PC-9 (cell line): ENCODE measurements at regions not wholly inside any gene's neighbourhood (a gene's known extent, or its start where the extent isn't known, plus 50 kb on each side); places are given as distances from the start of the nearest gene placed in this dataset.

Experiments
- BruUV-seq: library from RNA; stranded (reverse); fragments of 400-500 nt; replicated peaks from 2 replicates; lab custom pipeline; 2021; lab: Mats Ljungman, UMichigan
- CTCF ChIA-PET: fragments of 300-600 bp; sonication (Branson Sonifier 250); formaldehyde crosslinking; loops from one replicate; lab custom pipeline; 2022; ENCODE audit warnings: antibody characterized with exemption; lab: Charles Lee
- POLR2A ChIA-PET: fragments of 300-600 bp; sonication (Branson Sonifier 250); formaldehyde crosslinking; loops from one replicate; lab custom pipeline; 2022; ENCODE audit warnings: antibody characterized with exemption; ENCODE audit not compliant: unreplicated experiment; lab: Charles Lee
- DNase-seq, 2 experiments: peaks; one replicate each; pipeline versions ENCODE4 v3.0.0 to v3.0.0-alpha.2; 2015 to 2022; ENCODE audit warnings: mixed read lengths in 1 of 2
- H2AFZ ChIP-seq: fragments of 200-600 bp; sonication (generic); 2 replicates; pipeline ENCODE4 v1.8.1; 2017; ENCODE audit warnings: antibody characterized with exemption
- H3F3A ChIP-seq: fragments of 200-600 bp; sonication (generic); 2 replicates; pipeline ENCODE4 v1.8.1; 2017; ENCODE audit warnings: antibody characterized with exemption, mild to moderate bottlenecking, low read depth; ENCODE audit not compliant: insufficient read depth
- H3K27ac ChIP-seq: fragments of 200-600 bp; sonication (generic); 2 replicates; pipeline ENCODE4 v1.6.1; 2016; ENCODE audit warnings: mixed run types
- H3K27me3 ChIP-seq: fragments of 200-600 bp; sonication (generic); 2 replicates; pipeline ENCODE4 v1.6.1; 2016; ENCODE audit warnings: low read depth, mixed run types; ENCODE audit not compliant: insufficient read depth
- H3K36me3 ChIP-seq: fragments of 200-600 bp; sonication (generic); 2 replicates; pipeline ENCODE4 v1.6.1; 2016; ENCODE audit warnings: low read depth, mixed run types
- H3K4me1 ChIP-seq: fragments of 200-600 bp; sonication (generic); replicated peaks from 2 replicates; pipeline ENCODE4 v1.6.1; 2016; ENCODE audit warnings: mixed run types; ENCODE audit not compliant: insufficient read depth
- H3K4me2 ChIP-seq: fragments of 200-600 bp; sonication (generic); 2 replicates; pipeline ENCODE4 v1.6.1; 2017; ENCODE audit warnings: mixed run types
- H3K4me3 ChIP-seq: fragments of 200-600 bp; sonication (generic); 2 replicates; pipeline ENCODE4 v1.6.1; 2016; ENCODE audit warnings: mixed run types
- H3K79me2 ChIP-seq: fragments of 200-600 bp; sonication (generic); 2 replicates; pipeline ENCODE4 v1.6.1; 2017; ENCODE audit warnings: low read depth, mixed run types
- H3K9me2 ChIP-seq: fragments of 200-600 bp; sonication (generic); 2 replicates; pipeline ENCODE4 v1.8.1; 2017; ENCODE audit warnings: mild to moderate bottlenecking; ENCODE audit not compliant: insufficient read depth
- H3K9me3 ChIP-seq: fragments of 200-600 bp; sonication (generic); 2 replicates; pipeline ENCODE4 v1.8.1; 2016; ENCODE audit warnings: low read depth; ENCODE audit not compliant: insufficient read depth
- H4K20me1 ChIP-seq: fragments of 200-600 bp; sonication (generic); 2 replicates; pipeline ENCODE4 v1.8.1; 2017; ENCODE audit not compliant: insufficient read depth
- EZH2 ChIP-seq: fragments of 200-600 bp; sonication (generic); IDR thresholded peaks from 2 replicates; pipeline ENCODE4 v1.8.0; 2017; ENCODE audit warnings: antibody characterized with exemption, low read depth
- intact Hi-C: fragments of 100-400 bp; cut with micrococcal nuclease; formaldehyde crosslinking; loops from one replicate; pipeline ENCODE4 v1.10.0; 2022; ENCODE audit not compliant: unreplicated experiment
- TF ChIP-seq, protein P1 (sequence below): fragments of 200-600 bp; sonication (generic); conservative IDR thresholded peaks from 2 replicates; pipeline ENCODE4 v1.6.1; 2017; ENCODE audit warnings: mixed run types, antibody characterized with exemption, mild to moderate bottlenecking, moderate library complexity

- Histone ChIP-seq H3K4me3 (no peak overlapping the region), H3K4me1 (peaks cover 17% of the 10 kb centered on the region), H3K36me3 (no peaks in the 10 kb centered on the region), H4K20me1 (no peaks in the 10 kb centered on the region), H3K27ac (no peak overlapping the region), H3K4me2 (no peak overlapping the region), H3F3A (no peaks in the 10 kb centered on the region), H3K9me2 (no peaks in the 10 kb centered on the region), H3K79me2 (no peaks in the 10 kb centered on the region), H3K9me3 (no peaks in the 10 kb centered on the region), H2AFZ (no peak overlapping the region), H3K27me3 (no peaks in the 10 kb centered on the region)
- no peak for DNase-seq
- TF ChIP-seq, protein P1, sequence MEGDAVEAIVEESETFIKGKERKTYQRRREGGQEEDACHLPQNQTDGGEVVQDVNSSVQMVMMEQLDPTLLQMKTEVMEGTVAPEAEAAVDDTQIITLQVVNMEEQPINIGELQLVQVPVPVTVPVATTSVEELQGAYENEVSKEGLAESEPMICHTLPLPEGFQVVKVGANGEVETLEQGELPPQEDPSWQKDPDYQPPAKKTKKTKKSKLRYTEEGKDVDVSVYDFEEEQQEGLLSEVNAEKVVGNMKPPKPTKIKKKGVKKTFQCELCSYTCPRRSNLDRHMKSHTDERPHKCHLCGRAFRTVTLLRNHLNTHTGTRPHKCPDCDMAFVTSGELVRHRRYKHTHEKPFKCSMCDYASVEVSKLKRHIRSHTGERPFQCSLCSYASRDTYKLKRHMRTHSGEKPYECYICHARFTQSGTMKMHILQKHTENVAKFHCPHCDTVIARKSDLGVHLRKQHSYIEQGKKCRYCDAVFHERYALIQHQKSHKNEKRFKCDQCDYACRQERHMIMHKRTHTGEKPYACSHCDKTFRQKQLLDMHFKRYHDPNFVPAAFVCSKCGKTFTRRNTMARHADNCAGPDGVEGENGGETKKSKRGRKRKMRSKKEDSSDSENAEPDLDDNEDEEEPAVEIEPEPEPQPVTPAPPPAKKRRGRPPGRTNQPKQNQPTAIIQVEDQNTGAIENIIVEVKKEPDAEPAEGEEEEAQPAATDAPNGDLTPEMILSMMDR: no peak
- no peak for TF ChIP-seq EZH2
- ChIA-PET POLR2A (no interaction called here), CTCF (no interaction called here)
- no TSS peak for BruUV-seq
- intact Hi-C loops: no loop called here
Observed at GRCh38 chr4:104752337-104752736, 257.6 kb upstream of the CXXC4 start.

GRCh38 chr4:104756837-104757236 lies 262.1 kb upstream of the CXXC4 start:
- Histone ChIP-seq H4K20me1 (no peaks in the 10 kb centered on the region), H2AFZ (no peak overlapping the region), H3K27ac (no peak overlapping the region), H3K4me2 (no peak overlapping the region), H3K79me2 (no peaks in the 10 kb centered on the region), H3K4me1 (no peaks in the 10 kb centered on the region), H3K9me2 (no peaks in the 10 kb centered on the region), H3K4me3 (no peak overlapping the region), H3K9me3 (no peaks in the 10 kb centered on the region), H3K36me3 (no peaks in the 10 kb centered on the region), H3F3A (no peaks in the 10 kb centered on the region), H3K27me3 (no peaks in the 10 kb centered on the region)
- no peak for DNase-seq
- no peak for TF ChIP-seq EZH2
- TF ChIP-seq, protein P1: no peak
- intact Hi-C loops: no loop called here
- no TSS peak for BruUV-seq
- CTCF ChIA-PET: no interaction called here
- POLR2A ChIA-PET: no interaction called here

- no peak overlapping the region for H3K4me3 ChIP-seq
- CTCF ChIA-PET: no interaction called here
- H3K9me2 ChIP-seq: no peaks in the 10 kb centered on the region
- H3K27ac ChIP-seq: no peak overlapping the region
- no peaks in the 10 kb centered on the region for H3K9me3 ChIP-seq
- POLR2A ChIA-PET: interaction anchor here (0.6 kb wide), 1 partner anchor 13 kb away, joined by 3 read pairs; no protein-coding TSS in a partner anchor
- H3K4me1 ChIP-seq: no peaks in the 10 kb centered on the region
- no peaks in the 10 kb centered on the region for H3K36me3 ChIP-seq
- no peak overlapping the region for H2AFZ ChIP-seq
- DNase-seq: no peak
- H3K4me2 ChIP-seq: no peak overlapping the region
- intact Hi-C loops: no loop called here
- H3K27me3 ChIP-seq: no peaks in the 10 kb centered on the region
- no peak for TF ChIP-seq EZH2
- TF ChIP-seq, protein P1: no peak
- no peaks in the 10 kb centered on the region for H3K79me2 ChIP-seq
- BruUV-seq: no TSS peak
- no peaks in the 10 kb centered on the region for H3F3A ChIP-seq
- no peaks in the 10 kb centered on the region for H4K20me1 ChIP-seq
Observed at GRCh38 chr4:104758574-104758973, 263.9 kb upstream of the CXXC4 start.
